Gastrocnemius medialis (tissue), 4 donors: ENCODE measurements at regions not wholly inside any gene's neighbourhood (a gene's known extent, or its start where the extent isn't known, plus 50 kb on each side); places are given as distances from the start of the nearest gene placed in this dataset.
"Not testable (repeated sequence)": the region's sequence is repeated elsewhere in the genome, so short reads cannot be mapped to it uniquely, and the experiment has no call there.

Experiments
- ATAC-seq, 2 donors: fragments of 150-250 bp; one replicate each; pipeline ENCODE4 v1.9.1; 2016
- DNase-seq, 2 donors: peaks; one replicate each; pipeline ENCODE4 v3.0.0-alpha.2; 2019
- H3K27ac ChIP-seq, 4 donors: fragments of 200-600 bp; sonication (generic); 1 replicate in 1 of 4; 2 replicates in 3 of 4; pipeline ENCODE4 v1.5.1; 2016 to 2018; ENCODE audit warnings: mild to moderate bottlenecking in 2 of 4, moderate library complexity in 1 of 4
- H3K27me3 ChIP-seq, 3 donors: fragments of 200-600 bp; sonication (generic) in 2 of 3; 1 replicate in 1 of 3; 2 replicates in 2 of 3; pipeline versions ENCODE4 v1.5.1 to v1.6.0; 2016 to 2019; ENCODE audit warnings: mild to moderate bottlenecking in 1 of 3, moderate library complexity in 1 of 3
- H3K36me3 ChIP-seq, 2 donors: fragments of 200-600 bp; sonication (generic) in 1 of 2; one replicate each; pipeline ENCODE4 v1.5.1; 2017 to 2018
- H3K4me1 ChIP-seq, 2 donors: fragments of 200-600 bp; sonication (generic) in 1 of 2; one replicate each; pipeline ENCODE4 v1.5.1; 2016 to 2017; ENCODE audit warnings: mild to moderate bottlenecking in 2 of 2
- H3K4me3 ChIP-seq, 4 donors: fragments of 200-600 bp; sonication (generic) in 3 of 4; 1 replicate in 1 of 4; 2 replicates in 3 of 4; pipeline ENCODE4 v1.5.1; 2016 to 2019; ENCODE audit warnings: mild to moderate bottlenecking in 2 of 4
- H3K9me3 ChIP-seq, 3 donors: fragments of 200-600 bp; sonication (generic) in 2 of 3; 1 replicate in 1 of 3; 2 replicates in 2 of 3; pipeline ENCODE4 v1.5.1; 2016 to 2019
- CTCF ChIP-seq, 5 experiments: fragments of 450-650 bp in 3 of 5; fragments of 200-600 bp in 2 of 5; sonication (generic) in 2 of 5; IDR thresholded peaks in 4 of 5; conservative IDR thresholded peaks in 1 of 5; 1 replicate in 4 of 5; 2 replicates in 1 of 5; pipeline ENCODE4 v1.5.1; 2016 to 2019; ENCODE audit warnings: antibody characterized with exemption in 5 of 5, mild to moderate bottlenecking in 3 of 5, moderate library complexity in 3 of 5
- POLR2A ChIP-seq, 2 donors: fragments of 450-650 bp; IDR thresholded peaks; one replicate each; pipeline ENCODE4 v1.6.1; 2017; ENCODE audit warnings: antibody characterized with exemption in 2 of 2, mild to moderate bottlenecking in 2 of 2, moderate library complexity in 2 of 2
- in situ Hi-C, 4 donors: fragments of 200-750 bp; cut with MboI; loops; one replicate each; pipeline versions ENCODE4 v1.15.0 to v1.8.0; 2017; ENCODE audit warnings: low sequenced_read_pairs in 4 of 4
- intact Hi-C: fragments of 100-400 bp; cut with DNase I; formaldehyde crosslinking; loops from one replicate; pipeline ENCODE4 v1.15.1; 2023; ENCODE audit warnings: low total_unique reads

GRCh38 chr10:6926971-6927370 is 346.9 kb upstream of the PRKCQ start:
- Histone ChIP-seq H3K9me3 (no peaks in the 10 kb centered on the region), H3K4me1 (peaks cover 0 to 7% of the 10 kb centered on the region in 2 donors), H3K27me3 (peaks cover 0 to 2% (median 0%) of the 10 kb centered on the region in 3 donors), H3K36me3 (no peaks in the 10 kb centered on the region), H3K4me3 (no peak overlapping the region), H3K27ac (no peak overlapping the region)
- ATAC-seq (no peak), DNase-seq (no peak)
- TF ChIP-seq POLR2A (IDR thresholded peaks at IDR 0.05) (no peak), CTCF (IDR thresholded peaks at IDR 0.05 in 4 of 5, conservative IDR thresholded peaks at IDR 0.05 in 1 of 5) (no peak)
- in situ Hi-C loops (loop anchor here in 1 of 4 donors (10.0 kb wide), 1 partner anchor 488 kb away; the partner anchor contains the start of gene SFMBT2), intact Hi-C loops (loop anchor here (10.0 kb wide), 1 partner anchor 308 kb away; no protein-coding TSS in a partner anchor)

- intact Hi-C loops, result loop anchor here (10.0 kb wide), 1 partner anchor 310 kb away; no protein-coding TSS in a partner anchor
- TF ChIP-seq POLR2A (IDR thresholded peaks at IDR 0.05) (no peak), CTCF (IDR thresholded peaks at IDR 0.05 in 4 of 5, conservative IDR thresholded peaks at IDR 0.05 in 1 of 5) (no peak)
- ATAC-seq, result no peak
These were observed 345.1 kb upstream of the PRKCQ start for GRCh38 chr10:6925146-6925545.

GRCh38 chr10:6924166-6924565 is 344.1 kb upstream of the PRKCQ start:
- Histone ChIP-seq H3K4me3 (no peak overlapping the region), H3K36me3 (no peaks in the 10 kb centered on the region), H3K27me3 (peaks cover 0 to 2% (median 0%) of the 10 kb centered on the region in 3 donors), H3K4me1 (peaks cover 0 to 7% of the 10 kb centered on the region in 2 donors), H3K27ac (peak overlapping the region in 2 of 4 donors; percentile 25 to 27), H3K9me3 (no peaks in the 10 kb centered on the region)
- ATAC-seq, result peak; percentile 87 to 96
- DNase-seq, result no peak
- in situ Hi-C loops (loop anchor here in 3 of 4 donors (10.0 to 25.0 kb wide), 2 partner anchors 488 to 491 kb away; partner anchors contain the start of gene SFMBT2 (in 3 of the 3)), intact Hi-C loops (loop anchor here (10.0 kb wide), 1 partner anchor 311 kb away; no protein-coding TSS in a partner anchor)
- TF ChIP-seq POLR2A (IDR thresholded peaks at IDR 0.05), result no peak
- no peak for TF ChIP-seq CTCF (IDR thresholded peaks at IDR 0.05 in 4 of 5, conservative IDR thresholded peaks at IDR 0.05 in 1 of 5)

More at GRCh38 chr10:6925146-6925545, 345.1 kb upstream of the PRKCQ start:
- in situ Hi-C loops, result loop anchor here in 1 of 4 donors (10.0 kb wide), 1 partner anchor 490 kb away; the partner anchor contains the start of gene SFMBT2
- Histone ChIP-seq H3K27ac (no peak overlapping the region), H3K4me3 (no peak overlapping the region), H3K27me3 (peaks cover 0 to 2% (median 0%) of the 10 kb centered on the region in 3 donors), H3K9me3 (no peaks in the 10 kb centered on the region), H3K36me3 (no peaks in the 10 kb centered on the region), H3K4me1 (peaks cover 0 to 7% of the 10 kb centered on the region in 2 donors)
- DNase-seq, result no peak

- in situ Hi-C loops (loop anchor here in 3 of 4 donors (10.0 to 25.0 kb wide), 2 partner anchors 491 to 494 kb away; partner anchors contain the start of gene SFMBT2 (in 3 of the 3)), intact Hi-C loops (loop anchor here (2.0 to 10.0 kb wide), 2 partner anchors 314 to 496 kb away; no protein-coding TSS in a partner anchor)
- H3K4me3 ChIP-seq, H3K27me3 ChIP-seq, DNase-seq, H3K36me3 ChIP-seq, H3K9me3 ChIP-seq, H3K27ac ChIP-seq, ATAC-seq, H3K4me1 ChIP-seq: not testable (repeated sequence)
These were observed 340.9 kb upstream of the PRKCQ start for GRCh38 chr10:6921026-6921425.
